HG02763 (cell line): ENCODE measurements at regions not wholly inside any gene's neighbourhood (a gene's known extent, or its start where the extent isn't known, plus 50 kb on each side); places are given as distances from the start of the nearest gene placed in this dataset.
"Not testable (repeated sequence)": the region's sequence is repeated elsewhere in the genome, so short reads cannot be mapped to it uniquely, and the experiment has no call there.

Experiments
- ATAC-seq: cut with Tn5 transposase; IDR thresholded peaks from one replicate; pipeline ENCODE4 v1.9.1; 2021; ENCODE audit warnings: mild to moderate bottlenecking, moderate library complexity; ENCODE audit not compliant: unreplicated experiment

DNA sequence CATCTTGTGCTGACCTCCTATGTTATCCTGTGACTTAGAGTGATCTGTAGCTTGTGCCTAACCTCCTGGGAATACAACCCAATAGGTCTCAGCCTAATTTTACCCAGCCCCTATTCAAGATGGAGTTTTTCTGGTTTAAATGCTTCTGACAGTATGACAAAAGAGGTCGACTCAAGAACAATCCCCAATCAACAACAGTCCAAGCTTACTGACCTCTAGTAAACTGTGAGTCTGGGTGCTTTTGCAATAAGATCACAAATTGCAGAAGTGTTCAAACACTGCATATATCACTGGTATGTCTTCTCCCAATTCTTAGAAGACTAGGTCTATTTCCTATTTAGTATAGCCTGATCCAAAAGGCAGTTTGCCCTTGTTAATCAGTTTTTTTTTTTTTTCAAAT is 323.5 kb upstream of the PTGER4 start:
- ATAC-seq: no peak

- ATAC-seq: no peak
These were observed 323.9 kb upstream of the PTGER4 start for GRCh38 chr5:40355846-40356245.

- no peak for ATAC-seq
These were observed 324.5 kb upstream of the PTGER4 start for GRCh38 chr5:40355181-40355580.

DNA sequence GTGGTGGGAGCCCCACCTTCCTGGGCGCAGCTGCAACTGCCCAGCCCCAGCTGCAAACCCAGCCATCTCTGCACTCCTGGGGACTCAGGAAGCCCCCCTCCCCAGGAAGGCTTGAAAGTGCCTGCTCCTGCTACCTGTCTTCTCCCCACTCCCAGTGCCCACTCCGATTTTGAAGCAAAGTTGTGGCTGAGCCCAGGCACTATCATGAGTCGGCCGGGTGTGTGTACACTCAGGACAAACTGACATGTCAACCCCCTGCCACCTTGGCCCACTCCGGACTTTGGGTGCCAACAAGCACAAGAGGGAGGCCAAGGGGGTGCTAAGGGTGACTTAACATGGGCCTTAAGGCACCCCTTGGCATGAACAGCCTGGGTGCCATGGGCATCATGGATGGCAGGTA is 325.5 kb upstream of the PTGER4 start:
- no peak for ATAC-seq

GRCh38 chr5:40353442-40353841 is 326.3 kb upstream of the PTGER4 start:
- no peak for ATAC-seq

- no peak for ATAC-seq
These were observed 331.6 kb upstream of the PTGER4 start for GRCh38 chr5:40347981-40348725.

DNA sequence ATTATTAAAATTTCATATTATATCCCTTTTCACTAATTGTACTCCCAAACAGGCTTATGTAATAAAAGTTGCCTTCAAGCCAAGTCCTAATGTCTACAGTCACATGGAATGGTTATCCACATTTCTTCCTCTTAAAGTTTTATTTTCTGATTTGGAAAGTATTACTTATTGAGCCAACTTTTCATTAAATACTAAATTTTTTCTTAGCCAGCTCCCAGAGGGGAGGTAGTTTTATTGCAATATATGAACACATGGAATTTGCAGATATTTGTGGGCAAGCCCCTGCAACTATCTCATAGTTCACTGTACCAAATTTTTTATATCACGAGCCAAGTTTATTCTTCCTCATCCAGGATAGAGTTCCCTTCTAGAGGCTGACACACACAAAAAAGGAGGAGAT is 332.8 kb upstream of the PTGER4 start:
- ATAC-seq: no peak

GRCh38 chr5:40338434-40338833 is 341.3 kb upstream of the PTGER4 start:
- not testable (repeated sequence) for ATAC-seq

DNA sequence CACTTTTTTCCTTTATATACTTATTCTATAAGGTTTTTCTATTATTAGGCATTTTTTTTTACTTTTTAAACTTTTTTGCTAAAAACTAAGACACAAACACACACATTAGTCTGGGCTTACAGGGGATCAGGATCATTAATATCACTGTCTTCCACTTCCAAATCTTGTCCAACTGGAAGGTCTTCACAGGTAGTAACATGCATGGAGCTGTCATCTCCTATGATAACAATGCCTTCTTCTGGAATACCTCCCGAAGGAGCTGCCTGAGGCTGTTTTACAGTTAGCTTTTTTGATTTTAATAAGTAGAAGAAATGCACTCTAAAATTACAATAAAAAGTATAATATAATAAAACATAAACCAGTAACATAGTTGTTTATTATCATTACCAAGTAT is 345.5 kb upstream of the PTGER4 start:
- ATAC-seq: no peak

- no peak for ATAC-seq
These were observed 346.1 kb upstream of the PTGER4 start for GRCh38 chr5:40333459-40334241.

GRCh38 chr5:40332970-40333369 is 346.7 kb upstream of the PTGER4 start:
- no peak for ATAC-seq

DNA sequence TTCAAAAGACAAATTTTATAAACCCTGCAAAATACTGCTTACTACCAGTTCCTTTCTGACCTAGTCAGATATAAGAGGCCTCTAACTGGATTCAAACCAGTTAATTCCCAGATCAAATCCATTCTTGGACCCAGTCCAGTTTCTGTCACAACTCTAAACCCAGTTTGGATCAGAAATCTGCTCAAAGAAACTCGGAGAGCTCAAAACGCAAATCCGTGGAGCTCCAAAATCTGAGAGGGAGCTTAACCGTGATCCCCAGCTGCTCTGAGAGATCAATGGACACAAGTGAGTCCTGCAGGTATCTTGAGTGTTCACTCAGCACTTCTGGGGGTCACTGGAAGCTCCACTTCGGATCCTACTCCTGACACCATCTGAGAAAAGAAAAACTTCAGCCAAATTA is 348.1 kb upstream of the PTGER4 start:
- ATAC-seq: no peak

DNA sequence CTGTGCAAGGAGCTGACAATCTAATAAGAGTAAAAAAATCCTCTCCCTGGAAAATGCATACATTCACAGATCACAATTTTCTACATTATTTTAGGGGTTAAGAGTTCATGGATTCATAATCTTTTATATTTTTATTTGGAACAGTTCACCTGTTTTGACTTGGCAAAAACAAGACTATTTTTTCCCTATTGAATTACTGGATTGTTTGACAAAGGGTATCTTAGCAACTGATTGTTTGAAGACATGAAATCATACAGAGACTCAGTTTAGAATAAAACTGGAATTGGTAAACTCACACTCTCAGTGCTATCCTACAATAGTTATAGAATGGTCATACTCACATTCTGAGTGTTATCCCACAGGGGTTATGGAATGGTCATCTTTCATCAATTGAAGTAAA is 358.2 kb upstream of the PTGER4 start:
- ATAC-seq: no peak

GRCh38 chr5:40318395-40318794 is 361.3 kb upstream of the PTGER4 start:
- no peak for ATAC-seq

DNA sequence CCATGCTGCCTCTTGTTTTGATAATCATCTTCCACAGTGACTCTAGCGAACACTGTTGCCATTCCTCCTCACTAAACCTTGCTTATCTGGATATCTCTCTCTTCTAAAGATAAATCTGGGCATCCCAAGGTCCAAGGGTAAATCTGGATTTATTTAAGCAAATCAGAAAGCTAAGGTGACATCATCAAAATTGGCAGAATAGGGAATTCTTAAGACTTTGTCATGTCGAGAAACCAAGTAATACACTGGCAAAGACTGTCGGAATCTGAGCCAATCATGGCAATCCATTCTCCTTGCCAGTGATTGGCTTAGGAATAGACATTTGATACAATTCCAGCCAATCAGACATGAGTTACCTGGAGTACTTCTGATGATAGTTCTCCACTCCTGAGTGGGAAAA is 362.7 kb upstream of the PTGER4 start:
- ATAC-seq: no peak

DNA sequence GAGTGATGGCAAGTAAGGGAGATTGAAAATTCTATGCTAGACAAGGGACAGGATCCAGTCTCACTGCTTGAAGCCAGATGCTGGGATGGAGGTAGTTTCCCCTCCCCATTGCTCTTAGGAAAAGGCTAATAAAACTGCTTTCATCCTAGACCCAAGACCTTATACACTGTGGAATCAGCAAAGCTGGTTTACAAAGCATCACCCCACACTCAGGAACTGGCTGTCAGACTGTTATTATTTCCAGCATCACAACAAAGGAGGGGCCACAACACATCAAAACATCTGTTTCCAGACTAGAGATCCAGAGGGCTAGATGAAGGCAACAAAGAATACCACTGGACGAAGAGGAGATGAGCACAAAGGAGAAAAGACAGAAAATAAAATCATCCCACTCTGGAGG is 364.6 kb upstream of the PTGER4 start:
- ATAC-seq: no peak

- no peak for ATAC-seq
These were observed 365.4 kb upstream of the PTGER4 start for GRCh38 chr5:40314275-40314674.

GRCh38 chr5:40312205-40312604 is 367.5 kb upstream of the PTGER4 start:
- ATAC-seq: no peak

- ATAC-seq: no peak
These were observed 369.9 kb upstream of the PTGER4 start for GRCh38 chr5:40309851-40310250.

DNA sequence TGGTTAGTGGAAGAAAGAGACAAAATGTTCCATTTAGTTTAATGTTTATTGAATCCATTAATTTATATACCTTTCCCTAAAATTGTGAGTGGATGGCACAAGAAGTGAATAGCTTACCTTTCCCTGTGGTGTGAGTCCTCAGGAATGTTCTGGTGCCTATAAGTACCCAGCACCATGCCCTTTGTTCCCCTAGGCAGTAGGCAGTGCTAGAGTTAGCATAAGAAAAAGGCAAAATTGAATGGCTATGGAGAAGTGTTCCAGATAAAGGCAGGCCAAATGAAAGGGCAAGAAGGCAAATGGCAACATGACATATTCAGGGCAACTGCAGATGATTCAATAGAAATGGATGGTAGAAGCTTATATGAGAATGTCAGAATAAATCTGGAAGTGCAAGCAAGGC is 370.8 kb upstream of the PTGER4 start:
- no peak for ATAC-seq

GRCh38 chr5:40307920-40308319 is 371.8 kb upstream of the PTGER4 start:
- no peak for ATAC-seq

- no peak for ATAC-seq
These were observed 372.7 kb upstream of the PTGER4 start for GRCh38 chr5:40306869-40307487.
